HepG2 (cell line): ENCODE measurements at regions not wholly inside any gene's neighbourhood (a gene's known extent, or its start where the extent isn't known, plus 50 kb on each side); places are given as distances from the start of the nearest gene placed in this dataset.

Source experiments
- ATAC-seq: fragments of 200-7000 bp; cut with Tn5 transposase; 3 replicates; pipeline ENCODE4 v1.9.1; 2020; ENCODE audit warnings: mild to moderate bottlenecking, moderate library complexity
- BruUV-seq: library from RNA; stranded (reverse); fragments of 400-500 nt; replicated peaks from 2 replicates; lab custom pipeline; 2021; lab: Mats Ljungman, UMichigan
- CTCF ChIA-PET: fragments of 300-600 bp; formaldehyde crosslinking; extraction: SDS; loops from one replicate; lab custom pipeline; 2021; ENCODE audit warnings: low total read pairs, inconsistent platforms, low intra/inter-chr PET ratio; lab: Yijun Ruan, JAX
- POLR2A ChIA-PET: fragments of 350-600 bp; sonication (Branson Sonifier 250); formaldehyde crosslinking; loops from one replicate; lab custom pipeline; 2020; ENCODE audit warnings: antibody characterized with exemption, inconsistent platforms; lab: Yijun Ruan, JAX
- DNase-seq: peaks from one replicate; pipeline ENCODE4 v3.0.0-alpha.2; 2015; ENCODE audit warnings: low spot score
- FAIRE-seq: peaks from 3 replicates; lab custom pipeline; 2011; peaks lifted over from hg19 to GRCh38; lab: Jason Lieb, UNC
- H2AFZ ChIP-seq: one replicate; pipeline ENCODE4 v1.6.1; 2011; ENCODE audit warnings: low read length, inconsistent platforms
- H3K27ac ChIP-seq: fragments of 300-600 bp; 3 replicates; pipeline ENCODE4 v1.8.0; 2011; ENCODE audit warnings: mixed run types, mild to moderate bottlenecking, mixed read lengths, low read length, inconsistent platforms; ENCODE audit not compliant: insufficient read depth; ENCODE audit errors: extremely low read length
- H3K27me3 ChIP-seq, 2 experiments: fragments of 200-600 bp in 1 of 2; 2 replicates in 1 of 2; 3 replicates in 1 of 2; pipeline versions ENCODE4 v1.6.0 to v1.8.0; 2011; ENCODE audit warnings: low read length in 2 of 2, mild to moderate bottlenecking in 2 of 2, moderate library complexity in 2 of 2, inconsistent platforms in 1 of 2; ENCODE audit not compliant: insufficient read depth in 2 of 2, control insufficient read depth in 1 of 2
- H3K36me3 ChIP-seq, 2 experiments: fragments of 200-600 bp in 1 of 2; replicated peaks in 1 of 2; 2 replicates in 1 of 2; 3 replicates in 1 of 2; pipeline versions ENCODE4 v1.5.1 to v1.8.0; 2011; ENCODE audit warnings: low read length in 2 of 2, inconsistent platforms in 1 of 2; ENCODE audit not compliant: insufficient read depth in 2 of 2, control insufficient read depth in 1 of 2
- H3K4me1 ChIP-seq: 2 replicates; pipeline ENCODE4 v1.5.1; 2012; ENCODE audit warnings: low read length, inconsistent platforms; ENCODE audit not compliant: insufficient read depth
- H3K4me2 ChIP-seq: 2 replicates; pipeline ENCODE4 v1.6.0; 2011; ENCODE audit warnings: low read depth, low read length, inconsistent platforms
- H3K4me3 ChIP-seq, 3 experiments: fragments of 200-600 bp in 1 of 3; sonication (generic), shearing (Covaris generic) in 1 of 3; replicated peaks in 1 of 3; 2 replicates each; pipeline ENCODE4 v1.5.1; 2011 to 2016; ENCODE audit warnings: low read length in 3 of 3, inconsistent platforms in 2 of 3, low read depth in 2 of 3, mild to moderate bottlenecking in 2 of 3, control low read depth in 1 of 3, mixed read lengths in 1 of 3; ENCODE audit not compliant: insufficient read depth in 1 of 3
- H3K79me2 ChIP-seq: one replicate; pipeline ENCODE4 v1.6.1; 2011; ENCODE audit warnings: low read length, inconsistent platforms; ENCODE audit not compliant: insufficient read depth
- H3K9ac ChIP-seq: 2 replicates; pipeline ENCODE4 v1.6.0; 2011; ENCODE audit warnings: mild to moderate bottlenecking, low read depth, low read length, inconsistent platforms; ENCODE audit not compliant: insufficient read depth
- H3K9me3 ChIP-seq: 2 replicates; pipeline ENCODE4 v1.5.1; 2012; ENCODE audit warnings: mild to moderate bottlenecking, low read length
- H4K20me1 ChIP-seq: 2 replicates; pipeline ENCODE4 v1.6.0; 2011; ENCODE audit warnings: inconsistent platforms, mild to moderate bottlenecking, low read length, moderate library complexity; ENCODE audit not compliant: insufficient read depth
- CHCHD3 ChIP-seq: sonication (generic); formaldehyde crosslinking; IDR thresholded peaks from 2 replicates; pipeline ENCODE4 v1.8.0; 2022; ENCODE audit warnings: mild to moderate bottlenecking, missing genetic modification reagents, moderate library complexity
- ESRRA ChIP-seq: sonication (generic); formaldehyde crosslinking; IDR thresholded peaks from 2 replicates; pipeline ENCODE4 v1.5.1; 2020; ENCODE audit warnings: mild to moderate bottlenecking, low read depth, missing genetic modification reagents
- SMC3 ChIP-seq: IDR thresholded peaks from 2 replicates; pipeline ENCODE4 v1.6.1; 2011; ENCODE audit warnings: low read length, improper control_type of control experiment
- TSC22D2 ChIP-seq: sonication (generic); formaldehyde crosslinking; IDR thresholded peaks from 2 replicates; pipeline ENCODE4 v1.5.1; 2020; ENCODE audit warnings: missing genetic modification reagents, mild to moderate bottlenecking, borderline replicate concordance
- WIZ ChIP-seq: sonication (generic); formaldehyde crosslinking; IDR thresholded peaks from 2 replicates; pipeline ENCODE4 v1.5.1; 2020; ENCODE audit warnings: mild to moderate bottlenecking, missing genetic modification reagents
- XBP1 ChIP-seq: sonication (generic); formaldehyde crosslinking; IDR thresholded peaks from 2 replicates; pipeline ENCODE4 v1.5.0; 2020; ENCODE audit warnings: missing genetic modification reagents
- ZFP36L1 ChIP-seq: sonication (generic); formaldehyde crosslinking; IDR thresholded peaks from 2 replicates; pipeline ENCODE4 v1.8.0; 2022; ENCODE audit warnings: mild to moderate bottlenecking, missing genetic modification reagents, moderate library complexity
- ZFP90 ChIP-seq: sonication (generic); formaldehyde crosslinking; IDR thresholded peaks from 2 replicates; pipeline ENCODE4 v1.8.0; 2022; ENCODE audit warnings: missing genetic modification reagents, mild to moderate bottlenecking, inconsistent platforms, borderline replicate concordance
- ZNF12 ChIP-seq: sonication (generic); formaldehyde crosslinking; IDR thresholded peaks from 2 replicates; pipeline ENCODE4 v1.5.0; 2020; ENCODE audit warnings: missing genetic modification reagents
- ZNF224 ChIP-seq: sonication (generic); formaldehyde crosslinking; IDR thresholded peaks from 2 replicates; pipeline ENCODE4 v1.5.0; 2020; ENCODE audit warnings: mild to moderate bottlenecking, missing genetic modification reagents
- ZNF652 ChIP-seq: IDR thresholded peaks from 2 replicates; pipeline ENCODE4 v1.6.1; 2016; ENCODE audit warnings: low read depth, borderline replicate concordance
- ZNF772 ChIP-seq: sonication (generic); formaldehyde crosslinking; IDR thresholded peaks from 2 replicates; pipeline ENCODE4 v1.5.0; 2020; ENCODE audit warnings: mild to moderate bottlenecking, missing genetic modification reagents
- WGBS: methylation state at CpG from one replicate; pipeline ENCODE4 v1.1.6; 2017; ENCODE audit warnings: low lambda C conversion rate; 5-methylcytosine and 5-hydroxymethylcytosine counted together
- in situ Hi-C: cut with HindIII; loops from 2 replicates; pipeline ENCODE4 v1.10.0; 2017; ENCODE audit warnings: low pct_unique_long_range_greater_than_20kb; ENCODE audit not compliant: extremely low pct_ligation_motif_present
- intact Hi-C: fragments of 100-400 bp; cut with micrococcal nuclease; formaldehyde crosslinking; loops from one replicate; pipeline ENCODE4 v1.10.0; 2022; ENCODE audit not compliant: unreplicated experiment
- TF ChIP-seq, protein P1 (sequence below): sonication (generic); formaldehyde crosslinking; IDR thresholded peaks from 2 replicates; pipeline ENCODE4 v1.4.0; 2020; ENCODE audit warnings: missing genetic modification reagents, borderline replicate concordance
- TF ChIP-seq, protein P2 (sequence below): sonication (generic); formaldehyde crosslinking; IDR thresholded peaks from 2 replicates; pipeline ENCODE4 v1.4.0; 2020; ENCODE audit warnings: missing genetic modification reagents
- TF ChIP-seq, protein P3 (sequence below): sonication (generic); formaldehyde crosslinking; IDR thresholded peaks from 2 replicates; pipeline ENCODE4 v1.4.0; 2020; ENCODE audit warnings: missing genetic modification reagents, borderline replicate concordance
- TF ChIP-seq, protein P4 (sequence below): sonication (generic); formaldehyde crosslinking; IDR thresholded peaks from 2 replicates; pipeline ENCODE4 v1.4.0; 2020; ENCODE audit warnings: mild to moderate bottlenecking, missing genetic modification reagents

DNA sequence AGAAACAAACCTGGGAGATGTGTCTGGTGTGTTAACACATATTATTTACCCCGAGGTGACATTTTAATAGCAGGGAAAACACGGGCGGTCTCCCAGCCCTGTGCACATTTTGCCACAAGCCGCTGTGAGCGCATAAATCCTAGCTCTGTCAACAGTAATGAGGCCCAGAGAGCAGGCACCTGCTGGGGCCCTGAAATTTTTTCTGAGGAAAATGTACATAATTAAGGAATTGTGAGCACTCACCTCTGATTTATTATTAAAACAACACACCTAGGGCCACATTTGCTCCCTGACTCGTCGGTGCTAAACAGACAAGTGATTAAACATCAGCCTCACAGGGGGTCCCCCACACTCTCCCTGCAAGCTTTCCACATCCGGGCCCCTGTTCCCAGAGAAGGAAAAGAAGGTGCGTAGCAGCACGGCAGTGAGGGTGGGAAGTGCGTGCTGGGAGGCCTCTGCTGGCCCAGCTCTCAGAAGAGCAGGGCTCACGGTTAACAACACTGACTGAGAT is 616.3 kb downstream of the UQCRFS1 start:
- DNase-seq (no peak), ATAC-seq (no peak), FAIRE-seq (no peak)
- Histone ChIP-seq H3K36me3 (no peaks in the 10 kb centered on the region), H3K79me2 (no peaks in the 10 kb centered on the region), H3K4me1 (no peaks in the 10 kb centered on the region), H3K4me3 (no peak overlapping the region), H4K20me1 (no peaks in the 10 kb centered on the region), H2AFZ (no peak overlapping the region), H3K27me3 (no peaks in the 10 kb centered on the region), H3K27ac (no peak overlapping the region), H3K9me3 (peaks cover 90% of the 10 kb centered on the region), H3K9ac (no peak overlapping the region), H3K4me2 (no peak overlapping the region)
- POLR2A ChIA-PET, result no interaction called here
- 35% methylated on average over 12 of the region's 12 CpGs for WGBS
- intact Hi-C loops (no loop called here), in situ Hi-C loops (no loop called here)
- no TSS peak for BruUV-seq
- CTCF ChIA-PET, result no interaction called here
- TF ChIP-seq WIZ (CRISPR knock-in tag) (no peak), XBP1 (CRISPR knock-in tag) (no peak), SMC3 (no peak), ZFP90 (no peak), TSC22D2 (CRISPR knock-in tag) (no peak), ZNF12 (CRISPR knock-in tag) (no peak), ESRRA (CRISPR knock-in tag) (no peak), ZFP36L1 (no peak), CHCHD3 (no peak), ZNF772 (CRISPR knock-in tag) (no peak), ZNF652 (CRISPR knock-in tag) (no peak), ZNF224 (CRISPR knock-in tag) (no peak)
- TF ChIP-seq, protein P1, sequence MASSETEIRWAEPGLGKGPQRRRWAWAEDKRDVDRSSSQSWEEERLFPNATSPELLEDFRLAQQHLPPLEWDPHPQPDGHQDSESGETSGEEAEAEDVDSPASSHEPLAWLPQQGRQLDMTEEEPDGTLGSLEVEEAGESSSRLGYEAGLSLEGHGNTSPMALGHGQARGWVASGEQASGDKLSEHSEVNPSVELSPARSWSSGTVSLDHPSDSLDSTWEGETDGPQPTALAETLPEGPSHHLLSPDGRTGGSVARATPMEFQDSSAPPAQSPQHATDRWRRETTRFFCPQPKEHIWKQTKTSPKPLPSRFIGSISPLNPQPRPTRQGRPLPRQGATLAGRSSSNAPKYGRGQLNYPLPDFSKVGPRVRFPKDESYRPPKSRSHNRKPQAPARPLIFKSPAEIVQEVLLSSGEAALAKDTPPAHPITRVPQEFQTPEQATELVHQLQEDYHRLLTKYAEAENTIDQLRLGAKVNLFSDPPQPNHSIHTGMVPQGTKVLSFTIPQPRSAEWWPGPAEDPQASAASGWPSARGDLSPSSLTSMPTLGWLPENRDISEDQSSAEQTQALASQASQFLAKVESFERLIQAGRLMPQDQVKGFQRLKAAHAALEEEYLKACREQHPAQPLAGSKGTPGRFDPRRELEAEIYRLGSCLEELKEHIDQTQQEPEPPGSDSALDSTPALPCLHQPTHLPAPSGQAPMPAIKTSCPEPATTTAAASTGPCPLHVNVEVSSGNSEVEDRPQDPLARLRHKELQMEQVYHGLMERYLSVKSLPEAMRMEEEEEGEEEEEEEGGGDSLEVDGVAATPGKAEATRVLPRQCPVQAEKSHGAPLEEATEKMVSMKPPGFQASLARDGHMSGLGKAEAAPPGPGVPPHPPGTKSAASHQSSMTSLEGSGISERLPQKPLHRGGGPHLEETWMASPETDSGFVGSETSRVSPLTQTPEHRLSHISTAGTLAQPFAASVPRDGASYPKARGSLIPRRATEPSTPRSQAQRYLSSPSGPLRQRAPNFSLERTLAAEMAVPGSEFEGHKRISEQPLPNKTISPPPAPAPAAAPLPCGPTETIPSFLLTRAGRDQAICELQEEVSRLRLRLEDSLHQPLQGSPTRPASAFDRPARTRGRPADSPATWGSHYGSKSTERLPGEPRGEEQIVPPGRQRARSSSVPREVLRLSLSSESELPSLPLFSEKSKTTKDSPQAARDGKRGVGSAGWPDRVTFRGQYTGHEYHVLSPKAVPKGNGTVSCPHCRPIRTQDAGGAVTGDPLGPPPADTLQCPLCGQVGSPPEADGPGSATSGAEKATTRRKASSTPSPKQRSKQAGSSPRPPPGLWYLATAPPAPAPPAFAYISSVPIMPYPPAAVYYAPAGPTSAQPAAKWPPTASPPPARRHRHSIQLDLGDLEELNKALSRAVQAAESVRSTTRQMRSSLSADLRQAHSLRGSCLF, result no peak
- TF ChIP-seq, protein P2, sequence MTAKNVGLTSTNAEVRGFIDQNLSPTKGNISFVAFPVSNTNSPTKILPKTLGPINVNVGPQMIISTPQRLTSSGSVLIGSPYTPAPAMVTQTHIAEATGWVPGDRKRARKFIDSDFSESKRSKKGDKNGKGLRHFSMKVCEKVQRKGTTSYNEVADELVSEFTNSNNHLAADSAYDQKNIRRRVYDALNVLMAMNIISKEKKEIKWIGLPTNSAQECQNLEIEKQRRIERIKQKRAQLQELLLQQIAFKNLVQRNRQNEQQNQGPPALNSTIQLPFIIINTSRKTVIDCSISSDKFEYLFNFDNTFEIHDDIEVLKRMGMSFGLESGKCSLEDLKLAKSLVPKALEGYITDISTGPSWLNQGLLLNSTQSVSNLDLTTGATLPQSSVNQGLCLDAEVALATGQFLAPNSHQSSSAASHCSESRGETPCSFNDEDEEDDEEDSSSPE (CRISPR knock-in tag), result no peak
- TF ChIP-seq, protein P3, sequence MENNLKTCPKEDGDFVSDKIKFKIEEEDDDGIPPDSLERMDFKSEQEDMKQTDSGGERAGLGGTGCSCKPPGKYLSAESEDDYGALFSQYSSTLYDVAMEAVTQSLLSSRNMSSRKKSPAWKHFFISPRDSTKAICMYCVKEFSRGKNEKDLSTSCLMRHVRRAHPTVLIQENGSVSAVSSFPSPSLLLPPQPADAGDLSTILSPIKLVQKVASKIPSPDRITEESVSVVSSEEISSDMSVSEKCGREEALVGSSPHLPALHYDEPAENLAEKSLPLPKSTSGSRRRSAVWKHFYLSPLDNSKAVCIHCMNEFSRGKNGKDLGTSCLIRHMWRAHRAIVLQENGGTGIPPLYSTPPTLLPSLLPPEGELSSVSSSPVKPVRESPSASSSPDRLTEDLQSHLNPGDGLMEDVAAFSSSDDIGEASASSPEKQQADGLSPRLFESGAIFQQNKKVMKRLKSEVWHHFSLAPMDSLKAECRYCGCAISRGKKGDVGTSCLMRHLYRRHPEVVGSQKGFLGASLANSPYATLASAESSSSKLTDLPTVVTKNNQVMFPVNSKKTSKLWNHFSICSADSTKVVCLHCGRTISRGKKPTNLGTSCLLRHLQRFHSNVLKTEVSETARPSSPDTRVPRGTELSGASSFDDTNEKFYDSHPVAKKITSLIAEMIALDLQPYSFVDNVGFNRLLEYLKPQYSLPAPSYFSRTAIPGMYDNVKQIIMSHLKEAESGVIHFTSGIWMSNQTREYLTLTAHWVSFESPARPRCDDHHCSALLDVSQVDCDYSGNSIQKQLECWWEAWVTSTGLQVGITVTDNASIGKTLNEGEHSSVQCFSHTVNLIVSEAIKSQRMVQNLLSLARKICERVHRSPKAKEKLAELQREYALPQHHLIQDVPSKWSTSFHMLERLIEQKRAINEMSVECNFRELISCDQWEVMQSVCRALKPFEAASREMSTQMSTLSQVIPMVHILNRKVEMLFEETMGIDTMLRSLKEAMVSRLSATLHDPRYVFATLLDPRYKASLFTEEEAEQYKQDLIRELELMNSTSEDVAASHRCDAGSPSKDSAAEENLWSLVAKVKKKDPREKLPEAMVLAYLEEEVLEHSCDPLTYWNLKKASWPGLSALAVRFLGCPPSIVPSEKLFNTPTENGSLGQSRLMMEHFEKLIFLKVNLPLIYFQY (CRISPR knock-in tag), result no peak
- TF ChIP-seq, protein P4, sequence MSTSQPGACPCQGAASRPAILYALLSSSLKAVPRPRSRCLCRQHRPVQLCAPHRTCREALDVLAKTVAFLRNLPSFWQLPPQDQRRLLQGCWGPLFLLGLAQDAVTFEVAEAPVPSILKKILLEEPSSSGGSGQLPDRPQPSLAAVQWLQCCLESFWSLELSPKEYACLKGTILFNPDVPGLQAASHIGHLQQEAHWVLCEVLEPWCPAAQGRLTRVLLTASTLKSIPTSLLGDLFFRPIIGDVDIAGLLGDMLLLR (CRISPR knock-in tag), result no peak
